Activated CD4-positive, alpha-beta T cell treated with anti-CD3 and anti-CD28 coated beads, Interleukin-2, amount 50 U/mL, for 24 hours (primary cell): ENCODE measurements at regions not wholly inside any gene's neighbourhood (a gene's known extent, or its start where the extent isn't known, plus 50 kb on each side); places are given as distances from the start of the nearest gene placed in this dataset.

ENCODE experiments used
- DNase-seq, 2 donors: peaks; one replicate each; pipeline ENCODE4 v3.0.0-alpha.2; 2020; ENCODE audit warnings: low read depth in 1 of 2, low spot score in 1 of 2

GRCh38 chr18:37709740-37710139, 144.1 kb upstream of the CELF4 start:
- DNase-seq: no peak

GRCh38 chr18:37705016-37705415, 139.4 kb upstream of the CELF4 start:
- no peak for DNase-seq

- no peak for DNase-seq
Observed at GRCh38 chr18:37702841-37703240, 137.2 kb upstream of the CELF4 start.

- DNase-seq: no peak
Observed at GRCh38 chr18:37701967-37702366, 136.4 kb upstream of the CELF4 start.

- no peak for DNase-seq
Observed at GRCh38 chr18:37698508-37699040, 133.0 kb upstream of the CELF4 start.

- no peak for DNase-seq
Observed at GRCh38 chr18:37694516-37694915, 128.9 kb upstream of the CELF4 start.

- no peak for DNase-seq
Observed at GRCh38 chr18:37691162-37691561, 125.6 kb upstream of the CELF4 start.

- DNase-seq: no peak
Observed at GRCh38 chr18:37689841-37690240, 124.2 kb upstream of the CELF4 start.

GRCh38 chr18:37684590-37684989, 119.0 kb upstream of the CELF4 start:
- DNase-seq: no peak

- DNase-seq: no peak
Observed at GRCh38 chr18:37684183-37684582, 118.6 kb upstream of the CELF4 start.

GRCh38 chr18:37680911-37681310, 115.3 kb upstream of the CELF4 start:
- DNase-seq: no peak

- DNase-seq: no peak
Observed at GRCh38 chr18:37676276-37676675, 110.7 kb upstream of the CELF4 start.

- no peak for DNase-seq
Observed at GRCh38 chr18:37675699-37676098, 110.1 kb upstream of the CELF4 start.

- DNase-seq: no peak
Observed at GRCh38 chr18:37674570-37674969, 109.0 kb upstream of the CELF4 start.

GRCh38 chr18:37673671-37674070, 108.1 kb upstream of the CELF4 start:
- DNase-seq: no peak

- no peak for DNase-seq
Observed at GRCh38 chr18:37672932-37673595, 107.5 kb upstream of the CELF4 start.

GRCh38 chr18:37672001-37672400, 106.4 kb upstream of the CELF4 start:
- no peak for DNase-seq

- DNase-seq: no peak
Observed at GRCh38 chr18:37671530-37671929, 105.9 kb upstream of the CELF4 start.

- no peak for DNase-seq
Observed at GRCh38 chr18:37671119-37671518, 105.5 kb upstream of the CELF4 start.

GRCh38 chr18:37669991-37670534, 104.5 kb upstream of the CELF4 start:
- DNase-seq: no peak

GRCh38 chr18:37668971-37669747, 103.6 kb upstream of the CELF4 start:
- no peak for DNase-seq

- no peak for DNase-seq
Observed at GRCh38 chr18:37667836-37668235, 102.2 kb upstream of the CELF4 start.
